Activated naive CD8-positive, alpha-beta T cell treated with anti-CD3 and anti-CD28 coated beads, Interleukin-2, amount 50 U/mL, for 16 hours (primary cell): ENCODE measurements at regions not wholly inside any gene's neighbourhood (a gene's known extent, or its start where the extent isn't known, plus 50 kb on each side); places are given as distances from the start of the nearest gene placed in this dataset.

ENCODE experiments used
- DNase-seq: peaks from one replicate; pipeline ENCODE4 v3.0.0-alpha.2; 2020; ENCODE audit warnings: low read depth, low spot score

GRCh38 chr2:128368437-128369107 lies 49.9 kb upstream of the HS6ST1 start:
- no peak for DNase-seq

DNA sequence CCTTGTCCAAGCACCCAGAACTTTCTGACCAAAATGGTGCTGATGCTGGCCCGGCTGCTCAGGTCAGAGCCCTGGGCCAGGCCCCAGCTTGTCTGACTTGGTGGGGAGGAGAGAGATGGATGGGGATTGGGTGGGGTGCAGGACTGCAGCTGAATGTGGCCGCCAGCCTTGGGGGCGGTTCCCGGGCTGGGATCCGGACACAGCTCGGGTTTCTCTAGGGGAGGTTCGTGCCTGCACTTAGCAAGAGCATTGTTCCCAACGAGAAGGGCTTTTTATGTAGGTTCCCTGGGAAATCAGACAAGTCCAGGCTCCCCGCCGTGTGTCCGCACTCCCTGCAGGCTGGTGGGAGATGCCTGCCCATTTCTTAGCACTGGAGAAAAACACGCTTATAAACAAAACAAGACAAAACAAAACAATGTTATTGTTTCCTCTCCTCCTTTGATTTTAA lies 50.5 kb upstream of the HS6ST1 start:
- no peak for DNase-seq

- no peak for DNase-seq
These were observed 51.2 kb upstream of the HS6ST1 start for GRCh38 chr2:128369602-128370467.

DNA sequence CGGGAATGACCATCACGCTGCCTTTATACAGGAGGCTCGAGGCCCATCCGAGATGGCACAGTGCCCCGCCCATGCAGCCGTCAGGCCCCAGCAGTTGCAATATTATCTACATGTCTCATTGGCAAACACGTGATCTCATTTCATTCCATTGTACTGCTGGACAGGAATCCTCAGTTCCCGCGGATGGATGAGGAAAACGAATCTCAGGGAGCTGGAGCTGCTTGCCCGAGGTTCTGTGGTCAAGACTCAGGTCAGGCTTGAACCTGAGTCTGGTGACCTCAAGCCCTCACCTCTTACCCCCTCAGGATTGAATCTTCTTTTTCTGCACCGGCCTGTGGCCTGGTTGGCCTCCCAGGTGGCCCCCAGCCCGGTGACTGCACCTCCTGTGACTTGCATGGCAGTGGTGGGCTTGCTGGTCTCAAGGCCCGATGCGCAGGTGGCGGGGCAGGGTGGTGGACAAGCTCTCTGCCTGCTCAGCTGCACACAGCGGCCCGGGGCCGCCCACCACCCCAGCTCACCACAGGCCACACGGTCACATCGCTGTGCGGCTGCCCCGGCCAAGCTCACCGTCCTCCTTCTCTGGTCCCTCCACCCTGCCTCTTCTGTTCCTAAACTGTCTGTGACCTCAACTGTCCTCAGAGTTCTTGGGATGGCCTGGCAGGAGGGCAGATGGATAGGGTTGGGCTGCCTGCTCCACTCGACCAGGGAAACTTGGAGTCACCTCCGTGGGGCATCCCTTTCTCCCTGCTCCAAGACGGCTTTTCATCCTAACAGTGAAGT lies 52.0 kb upstream of the HS6ST1 start:
- DNase-seq = no peak

DNA sequence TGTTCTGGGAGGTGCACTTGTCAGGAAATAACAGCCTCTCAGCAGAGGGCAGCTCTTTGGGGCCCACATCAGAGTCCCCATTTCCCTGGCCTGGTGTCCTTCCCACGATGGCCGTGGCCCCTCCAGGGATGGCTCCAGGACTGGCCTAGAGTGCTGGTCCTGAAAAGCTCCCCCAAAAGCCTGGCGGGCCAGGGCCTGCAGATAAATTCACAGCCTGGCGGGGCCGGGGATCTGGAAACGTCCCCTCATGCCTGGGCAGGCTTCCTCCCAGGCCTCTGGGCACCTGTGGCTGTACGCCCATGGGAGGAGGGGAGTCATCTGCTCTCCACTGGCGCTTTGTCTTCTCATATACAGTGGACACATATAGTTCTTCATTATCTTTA lies 52.6 kb upstream of the HS6ST1 start:
- DNase-seq = no peak

DNA sequence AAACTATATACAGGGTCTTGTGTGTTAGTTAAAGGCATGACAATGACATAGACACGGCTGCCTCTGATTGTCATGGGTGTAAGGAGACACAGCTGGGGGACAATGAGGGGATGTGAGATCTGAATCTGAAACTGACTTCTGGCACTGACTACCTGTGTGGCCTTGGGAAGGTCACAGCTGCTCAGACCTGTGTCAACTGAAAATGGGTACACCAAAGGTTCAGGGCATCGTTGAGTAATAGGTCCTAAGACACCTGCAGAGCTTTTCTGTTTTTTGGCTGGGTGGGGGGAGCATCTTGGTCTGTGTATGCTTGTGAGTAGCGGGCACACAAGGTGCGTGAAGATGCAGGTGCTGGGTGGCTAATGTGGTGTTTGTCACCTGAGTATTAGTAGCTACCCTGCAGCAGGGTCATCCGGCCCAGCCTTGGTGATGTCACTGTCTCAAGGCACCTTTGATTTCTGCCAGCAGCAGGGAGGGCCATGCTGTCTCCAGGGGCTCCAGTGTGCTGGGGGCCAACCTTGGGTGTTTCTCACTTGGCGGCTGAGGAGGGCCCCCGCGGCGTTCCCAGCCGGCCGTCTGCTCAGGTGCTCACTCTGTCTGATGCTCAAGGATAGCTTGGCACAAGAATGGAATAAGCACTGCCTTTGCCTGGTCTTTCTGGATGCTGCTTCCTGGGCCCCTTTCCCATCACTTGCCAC lies 53.1 kb upstream of the HS6ST1 start:
- no peak for DNase-seq

DNA sequence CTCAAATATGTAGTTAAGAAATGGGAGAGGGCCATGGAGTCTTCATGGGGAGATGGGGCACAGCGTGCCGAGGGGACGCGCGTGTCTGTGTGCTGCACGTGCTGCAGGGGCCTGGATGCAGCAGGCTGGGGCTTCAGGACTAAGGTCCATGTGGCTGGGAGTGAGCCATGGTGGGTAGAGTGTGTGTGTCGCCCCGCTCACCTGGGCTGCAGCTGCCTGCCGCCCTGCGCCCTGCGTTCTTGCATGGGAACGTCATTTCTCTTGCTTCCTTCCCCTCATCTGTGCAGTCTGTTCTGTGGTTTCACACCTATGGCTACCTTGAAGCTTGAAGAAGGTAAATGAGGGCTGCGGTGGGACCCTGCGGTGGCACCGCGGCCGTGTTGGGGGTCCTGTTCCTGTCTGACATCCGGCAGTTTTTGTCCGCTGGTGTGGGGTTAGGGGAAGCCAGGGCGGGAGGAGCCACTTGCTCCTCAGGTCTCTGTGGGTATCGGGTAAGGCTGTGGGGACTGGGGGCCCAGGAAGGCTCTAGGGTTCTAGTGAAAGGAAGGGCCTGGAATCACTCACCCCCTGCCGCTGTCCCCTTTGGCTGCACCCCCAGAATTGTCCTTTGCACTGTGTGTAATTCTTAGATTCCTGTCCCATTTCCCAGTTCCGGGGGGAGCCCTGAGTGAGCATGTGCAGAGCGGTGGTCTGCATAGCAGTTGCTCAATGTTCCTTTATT lies 54.1 kb upstream of the HS6ST1 start:
- DNase-seq = no peak

GRCh38 chr2:128373451-128374000 lies 54.9 kb upstream of the HS6ST1 start:
- DNase-seq = no peak

- DNase-seq = no peak
These were observed 55.5 kb upstream of the HS6ST1 start for GRCh38 chr2:128374001-128374710.

GRCh38 chr2:128374711-128375413 lies 56.2 kb upstream of the HS6ST1 start:
- DNase-seq = no peak

DNA sequence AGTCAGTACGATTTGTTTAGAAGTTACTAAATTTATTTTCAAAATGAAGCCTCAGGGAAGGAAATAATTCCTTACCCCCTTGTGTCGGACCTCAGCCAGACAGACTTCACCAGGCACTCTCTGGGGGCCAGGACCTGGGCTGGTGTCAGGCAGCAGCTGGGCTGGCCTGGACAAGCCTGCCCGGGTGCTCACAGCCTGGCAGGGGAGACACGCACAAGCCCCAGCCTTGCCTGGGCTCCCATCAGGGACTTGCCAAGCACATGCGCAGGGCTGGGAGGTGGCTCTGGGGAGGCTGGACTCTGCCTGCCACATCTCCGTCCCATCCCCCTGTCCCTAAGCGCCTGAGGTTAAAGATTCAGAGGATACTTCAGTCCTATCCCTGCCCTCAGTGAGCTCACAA lies 56.8 kb upstream of the HS6ST1 start:
- no peak for DNase-seq

- no peak for DNase-seq
These were observed 57.8 kb upstream of the HS6ST1 start for GRCh38 chr2:128376241-128377041.

- DNase-seq = no peak
These were observed 58.6 kb upstream of the HS6ST1 start for GRCh38 chr2:128377071-128377910.

DNA sequence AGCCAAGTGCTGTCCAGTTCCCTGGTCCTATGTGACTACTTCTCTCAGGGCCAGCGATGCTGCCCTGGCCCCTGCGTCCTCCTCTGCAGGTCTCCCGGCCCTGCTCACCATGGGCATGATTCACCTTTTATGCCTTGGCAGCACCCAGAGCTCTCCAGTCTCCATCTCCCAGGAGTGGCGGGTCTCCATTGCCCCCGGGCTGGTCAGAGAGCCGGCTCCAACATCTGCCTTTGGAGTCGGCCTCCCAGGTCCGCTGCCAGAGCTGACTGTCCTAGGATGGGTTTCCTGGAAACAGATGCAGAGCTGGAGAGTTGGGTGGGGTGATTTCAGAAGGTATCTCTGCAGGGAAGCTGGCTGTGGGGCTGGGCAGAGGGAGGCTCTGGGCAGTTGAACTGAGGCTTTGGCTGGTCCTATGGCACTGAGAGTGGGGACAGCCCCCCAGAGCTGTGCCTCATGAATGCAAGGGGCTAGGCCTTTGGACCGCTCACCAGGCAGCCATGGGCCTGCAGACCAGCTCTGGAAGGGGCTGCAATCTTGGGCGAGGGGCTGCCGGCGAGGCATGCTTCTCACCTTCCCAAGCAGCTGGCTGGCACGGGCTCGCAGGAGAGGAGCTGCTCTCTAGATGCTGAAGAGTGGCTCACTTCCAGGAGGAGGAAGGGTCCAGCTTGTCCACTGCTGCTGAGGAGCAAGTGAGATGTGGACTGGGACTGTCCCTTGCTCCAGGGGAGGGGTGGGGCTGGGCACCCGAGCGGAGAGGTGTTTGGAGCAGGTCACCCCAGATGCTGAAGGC lies 59.8 kb upstream of the HS6ST1 start:
- DNase-seq = no peak

- DNase-seq = no peak
These were observed 60.6 kb upstream of the HS6ST1 start for GRCh38 chr2:128379021-128380015.
